Osteocyte (in vitro differentiated cells): ENCODE measurements at regions not wholly inside any gene's neighbourhood (a gene's known extent, or its start where the extent isn't known, plus 50 kb on each side); places are given as distances from the start of the nearest gene placed in this dataset.

Source experiments
- DNase-seq: peaks from one replicate; pipeline ENCODE4 v3.0.0; 2021; ENCODE audit warnings: mixed read lengths; ENCODE audit not compliant: unreplicated experiment; ENCODE audit errors: extremely low spot score
- H3K27ac Mint-ChIP-seq: one replicate; pipeline ENCODE4 v1.8.0; 2021; ENCODE audit warnings: mild to moderate bottlenecking, mixed read lengths; ENCODE audit not compliant: unreplicated experiment
- H3K27me3 Mint-ChIP-seq: one replicate; pipeline ENCODE4 v1.8.0; 2021; ENCODE audit warnings: mixed read lengths; ENCODE audit not compliant: unreplicated experiment
- H3K36me3 Mint-ChIP-seq: one replicate; pipeline ENCODE4 v1.8.0; 2021; ENCODE audit warnings: mixed read lengths; ENCODE audit not compliant: unreplicated experiment
- H3K4me1 Mint-ChIP-seq: one replicate; pipeline ENCODE4 v1.8.0; 2021; ENCODE audit warnings: mixed read lengths; ENCODE audit not compliant: unreplicated experiment
- H3K4me3 Mint-ChIP-seq: one replicate; pipeline ENCODE4 v1.8.0; 2021; ENCODE audit warnings: mild to moderate bottlenecking, moderate library complexity, mixed read lengths; ENCODE audit not compliant: unreplicated experiment
- H3K9me3 Mint-ChIP-seq: one replicate; pipeline ENCODE4 v1.8.0; 2021; ENCODE audit warnings: mixed read lengths; ENCODE audit not compliant: unreplicated experiment
- CTCF ChIP-seq: fragments of 200-600 bp; sonication (generic); IDR thresholded peaks from 2 replicates; pipeline ENCODE4 v1.5.0; 2021; ENCODE audit warnings: antibody characterized with exemption, mild to moderate bottlenecking, moderate library complexity

DNA sequence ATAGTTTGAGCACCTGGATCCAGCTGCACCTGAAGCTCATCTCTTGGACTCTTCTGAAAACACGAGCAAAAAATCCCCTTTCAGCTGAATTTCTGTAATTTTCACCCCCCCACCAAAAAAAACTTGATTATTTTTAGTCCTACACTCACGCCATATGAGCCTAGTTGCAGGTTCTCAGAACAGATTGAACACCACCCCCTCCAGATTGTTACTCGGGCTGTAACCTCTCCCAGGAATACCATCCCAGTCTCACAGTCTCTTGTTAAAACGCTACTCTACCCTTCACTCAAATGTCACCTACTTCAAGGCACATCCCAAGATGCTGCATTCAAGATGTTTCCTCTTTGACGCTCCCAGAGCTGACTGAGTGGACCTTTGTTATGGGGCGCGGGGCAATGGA, 96.3 kb upstream of the PRDM11 start:
- TF ChIP-seq CTCF: no peak

GRCh38 chr11:45051621-45052020, 94.8 kb upstream of the PRDM11 start:
- H3K4me3 Mint-ChIP-seq: no peak overlapping the region
- no peaks in the 10 kb centered on the region for H3K9me3 Mint-ChIP-seq
- H3K4me1 Mint-ChIP-seq: peaks cover 11% of the 10 kb centered on the region
- no peak overlapping the region for H3K27ac Mint-ChIP-seq
- no peak for DNase-seq
- TF ChIP-seq CTCF: no peak
- peaks cover 5% of the 10 kb centered on the region for H3K27me3 Mint-ChIP-seq
- no peaks in the 10 kb centered on the region for H3K36me3 Mint-ChIP-seq

More for the DNA sequence above, 96.3 kb upstream of the PRDM11 start:
- H3K27ac Mint-ChIP-seq: no peak overlapping the region
- H3K9me3 Mint-ChIP-seq: no peaks in the 10 kb centered on the region
- no peaks in the 10 kb centered on the region for H3K36me3 Mint-ChIP-seq
- no peak for DNase-seq
- peaks cover 5% of the 10 kb centered on the region for H3K27me3 Mint-ChIP-seq
- H3K4me3 Mint-ChIP-seq: no peak overlapping the region
- peaks cover 25% of the 10 kb centered on the region for H3K4me1 Mint-ChIP-seq

DNA sequence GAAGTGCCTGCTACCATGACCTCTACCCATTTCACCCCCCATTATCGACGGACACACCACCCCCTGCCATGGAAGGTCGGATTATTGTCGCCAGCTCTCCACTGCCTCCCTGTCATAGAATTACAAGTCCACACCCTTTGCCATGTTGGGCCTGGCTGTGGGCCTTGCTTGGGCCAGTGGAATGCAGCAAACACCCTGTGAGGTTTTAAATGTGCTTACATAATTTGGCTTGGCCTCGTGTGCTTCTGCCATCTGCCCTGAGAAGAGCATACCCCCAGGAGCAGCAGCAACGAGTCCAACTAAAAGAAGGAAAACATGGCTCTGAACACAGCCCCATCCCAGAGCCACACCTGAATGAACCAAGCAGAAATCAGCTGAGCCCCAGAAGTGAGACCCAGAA, 94.1 kb upstream of the PRDM11 start:
- no peak for TF ChIP-seq CTCF
- peaks cover 8% of the 10 kb centered on the region for H3K4me1 Mint-ChIP-seq
- H3K9me3 Mint-ChIP-seq: no peaks in the 10 kb centered on the region
- no peak overlapping the region for H3K4me3 Mint-ChIP-seq
- no peak for DNase-seq
- no peaks in the 10 kb centered on the region for H3K36me3 Mint-ChIP-seq
- peaks cover 5% of the 10 kb centered on the region for H3K27me3 Mint-ChIP-seq
- H3K27ac Mint-ChIP-seq: peak overlapping the region; percentile 7

- Mint-ChIP-seq H3K36me3 (no peaks in the 10 kb centered on the region), H3K27me3 (peaks cover 5% of the 10 kb centered on the region), H3K4me1 (peaks cover 21% of the 10 kb centered on the region), H3K27ac (no peak overlapping the region), H3K9me3 (no peaks in the 10 kb centered on the region), H3K4me3 (no peak overlapping the region)
- no peak for TF ChIP-seq CTCF
- no peak for DNase-seq
These were observed 92.5 kb upstream of the PRDM11 start for GRCh38 chr11:45053736-45054446.

DNA sequence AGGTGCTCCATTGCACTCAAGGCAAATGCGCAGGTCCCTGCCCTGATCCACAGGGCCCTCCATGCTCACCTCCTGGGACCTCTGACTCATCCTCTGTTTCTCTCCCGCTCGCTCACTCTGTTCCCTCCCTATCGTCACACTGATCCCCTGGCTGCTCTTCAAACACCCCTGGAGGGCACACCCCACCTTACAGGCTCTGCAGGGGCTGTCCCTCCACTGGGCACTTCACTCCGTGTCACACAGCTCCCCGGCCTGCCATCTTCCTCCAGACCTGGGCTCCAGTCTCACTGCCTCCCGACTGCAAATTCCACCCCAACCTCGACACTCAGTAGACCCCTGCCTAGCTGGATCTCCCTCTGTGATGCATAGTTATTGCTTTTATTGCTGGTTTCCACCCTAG, 91.5 kb upstream of the PRDM11 start:
- H3K4me1 Mint-ChIP-seq: peaks cover 21% of the 10 kb centered on the region
- H3K27ac Mint-ChIP-seq: no peak overlapping the region
- H3K27me3 Mint-ChIP-seq: peaks cover 5% of the 10 kb centered on the region
- H3K4me3 Mint-ChIP-seq: no peak overlapping the region
- H3K9me3 Mint-ChIP-seq: no peaks in the 10 kb centered on the region
- no peak for TF ChIP-seq CTCF
- no peak for DNase-seq
- no peaks in the 10 kb centered on the region for H3K36me3 Mint-ChIP-seq
